Upper lobe of right lung (tissue), 1 donor: ENCODE measurements at regions not wholly inside any gene's neighbourhood (a gene's known extent, or its start where the extent isn't known, plus 50 kb on each side); places are given as distances from the start of the nearest gene placed in this dataset.

Experiments used
- ATAC-seq: fragments of 200-7000 bp; cut with Tn5 transposase; one replicate; pipeline ENCODE4 v1.9.1; 2020; ENCODE audit warnings: mild to moderate bottlenecking, moderate library complexity
- DNase-seq: peaks from one replicate; pipeline ENCODE4 v3.0.0-alpha.2; 2020
- H3K27ac ChIP-seq: fragments of 200-600 bp; one replicate; pipeline ENCODE4 v1.8.0; 2022
- H3K27me3 ChIP-seq: fragments of 200-600 bp; one replicate; pipeline ENCODE4 v1.8.0; 2022; ENCODE audit warnings: mild to moderate bottlenecking
- H3K36me3 ChIP-seq: fragments of 200-600 bp; one replicate; pipeline ENCODE4 v1.8.0; 2022
- H3K4me1 ChIP-seq: fragments of 200-600 bp; one replicate; pipeline ENCODE4 v1.8.0; 2022
- H3K4me3 ChIP-seq: fragments of 200-600 bp; one replicate; pipeline ENCODE4 v1.8.0; 2022; ENCODE audit warnings: mild to moderate bottlenecking
- H3K9me3 ChIP-seq: fragments of 200-600 bp; one replicate; pipeline ENCODE4 v1.8.0; 2022
- CTCF ChIP-seq: fragments of 200-600 bp; IDR thresholded peaks from one replicate; pipeline ENCODE4 v1.8.0; 2022; ENCODE audit warnings: antibody characterized with exemption
- intact Hi-C: fragments of 100-400 bp; cut with DNase I; formaldehyde crosslinking; loops from one replicate; pipeline ENCODE4 v1.11.0; 2022
- donor health status: DM: no; HTN: yes; CAD: no; lungs with severe emphysema.

DNA sequence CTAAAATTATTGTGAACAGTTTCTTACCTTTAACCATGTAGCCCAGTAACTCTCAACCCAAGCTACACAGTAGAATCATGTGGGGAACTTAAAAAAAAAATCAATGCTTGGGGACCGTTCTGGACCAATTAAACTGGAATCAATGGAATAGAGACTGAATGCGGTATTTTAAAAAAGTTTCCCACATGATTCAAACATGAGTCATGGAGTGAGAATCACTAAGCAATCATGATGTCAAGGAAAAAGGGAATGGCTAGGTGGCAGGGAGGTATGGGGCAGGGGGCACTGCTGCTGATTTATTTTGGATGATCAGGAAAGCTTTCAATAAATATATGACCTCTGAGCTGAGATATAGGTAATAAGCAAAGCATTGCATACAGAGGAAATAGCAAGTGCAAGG, 250.5 kb upstream of the RORA start:
- no peaks in the 10 kb centered on the region for H3K36me3 ChIP-seq
- DNase-seq (no peak), ATAC-seq (no peak)
- no peaks in the 10 kb centered on the region for H3K9me3 ChIP-seq
- TF ChIP-seq CTCF, result no peak
- no peak overlapping the region for H3K27ac ChIP-seq
- intact Hi-C loops, result no loop called here
- no peak overlapping the region for H3K4me3 ChIP-seq
- no peaks in the 10 kb centered on the region for H3K4me1 ChIP-seq
- peaks cover 5% of the 10 kb centered on the region for H3K27me3 ChIP-seq

DNA sequence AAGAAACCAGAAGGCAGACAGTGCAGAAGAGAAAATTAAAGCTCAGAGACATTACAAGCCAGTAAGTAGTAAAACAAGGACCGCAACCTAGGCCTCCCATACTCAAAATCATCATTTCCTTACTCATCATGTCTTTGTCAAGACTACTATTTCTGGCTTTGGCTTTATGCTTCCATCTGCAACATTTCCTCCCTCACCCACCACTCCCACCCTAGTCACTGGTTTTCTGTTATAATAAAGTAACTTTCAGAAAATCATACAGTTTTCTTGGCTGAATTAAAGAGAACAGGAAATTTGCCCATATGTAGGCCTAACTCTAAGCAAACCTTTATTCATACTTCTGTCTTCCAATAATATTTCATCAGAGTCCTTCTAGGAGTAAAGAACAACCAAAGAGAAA, 247.6 kb upstream of the RORA start:
- Histone ChIP-seq H3K4me3 (no peak overlapping the region), H3K27me3 (peaks cover 5% of the 10 kb centered on the region), H3K4me1 (no peaks in the 10 kb centered on the region), H3K9me3 (no peaks in the 10 kb centered on the region), H3K36me3 (no peaks in the 10 kb centered on the region), H3K27ac (no peak overlapping the region)
- no peak for TF ChIP-seq CTCF
- intact Hi-C loops, result no loop called here
- DNase-seq, result no peak
- ATAC-seq, result no peak

GRCh38 chr15:61474796-61475195, 245.7 kb upstream of the RORA start:
- Histone ChIP-seq H3K4me1 (no peaks in the 10 kb centered on the region), H3K4me3 (no peak overlapping the region), H3K36me3 (no peaks in the 10 kb centered on the region), H3K9me3 (no peaks in the 10 kb centered on the region), H3K27me3 (no peaks in the 10 kb centered on the region), H3K27ac (no peak overlapping the region)
- TF ChIP-seq CTCF, result no peak
- DNase-seq (no peak), ATAC-seq (no peak)
- intact Hi-C loops, result no loop called here

DNA sequence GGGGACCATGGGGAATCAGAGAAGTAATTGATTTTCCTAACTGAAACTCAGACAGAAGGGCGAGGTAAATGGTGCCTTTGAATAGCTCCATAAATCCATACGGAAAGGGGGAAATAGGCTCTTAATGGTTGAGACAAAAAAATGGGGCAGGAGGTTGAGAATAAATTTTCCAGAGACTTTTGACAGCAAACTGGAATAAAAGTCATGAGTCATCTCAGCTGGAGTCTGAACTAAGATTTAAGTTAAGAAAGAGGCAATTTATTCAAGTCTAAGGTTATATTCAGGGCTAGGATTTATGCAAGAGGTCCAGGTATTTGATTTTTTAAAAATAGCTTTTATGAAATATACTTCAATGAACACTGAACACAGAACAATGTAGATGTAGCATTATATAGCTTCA, 238.7 kb upstream of the RORA start:
- H3K27me3 ChIP-seq, result no peaks in the 10 kb centered on the region
- ATAC-seq, result no peak
- no peaks in the 10 kb centered on the region for H3K9me3 ChIP-seq
- no peak for DNase-seq
- no peak overlapping the region for H3K27ac ChIP-seq
- TF ChIP-seq CTCF, result no peak
- no peaks in the 10 kb centered on the region for H3K4me1 ChIP-seq
- no peak overlapping the region for H3K4me3 ChIP-seq
- intact Hi-C loops, result no loop called here
- H3K36me3 ChIP-seq, result no peaks in the 10 kb centered on the region

DNA sequence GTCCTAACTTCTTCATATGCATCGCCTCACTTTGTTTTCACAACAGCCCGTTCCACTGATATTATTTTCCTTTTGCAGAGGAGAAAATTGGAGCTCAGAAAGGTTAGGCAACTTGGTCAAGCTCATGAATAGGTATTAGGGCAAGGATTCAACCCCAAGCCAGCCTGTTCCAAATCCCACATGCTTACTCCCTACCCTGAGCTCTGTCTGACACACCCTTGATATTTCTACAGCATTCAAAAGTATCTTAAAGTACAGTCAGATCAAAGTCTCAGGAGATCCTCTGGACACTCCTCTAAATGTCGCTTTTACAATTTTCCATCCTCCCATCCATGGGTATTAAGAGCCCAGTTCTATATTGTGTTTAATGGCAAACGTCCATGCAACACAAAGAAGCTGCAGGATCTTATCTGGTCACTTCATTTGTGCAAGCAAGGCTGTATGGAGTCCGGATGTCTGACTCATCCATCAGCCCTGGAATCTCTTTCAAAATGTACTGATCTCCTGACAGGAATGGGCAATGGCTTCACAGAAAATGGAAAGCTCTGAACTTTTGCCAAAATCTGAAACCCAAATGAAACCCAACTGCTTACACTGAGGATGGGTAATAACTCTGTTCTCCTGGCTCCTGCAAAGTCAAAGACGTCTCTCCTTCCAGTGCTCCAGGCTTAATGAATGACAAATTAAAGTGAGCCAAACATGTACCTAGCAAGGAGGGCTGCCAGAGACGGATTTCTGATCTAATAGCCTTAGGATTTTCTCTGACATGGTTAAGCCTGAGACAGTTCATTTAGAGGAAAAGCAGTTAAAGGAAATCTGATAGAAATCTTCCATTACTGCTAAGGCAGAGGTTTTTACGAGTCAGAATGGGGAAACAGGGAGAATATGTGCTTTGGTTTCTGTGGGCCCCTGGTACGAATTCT, 230.9 kb upstream of the RORA start:
- Histone ChIP-seq H3K36me3 (no peaks in the 10 kb centered on the region), H3K4me1 (no peaks in the 10 kb centered on the region), H3K27me3 (no peaks in the 10 kb centered on the region), H3K27ac (no peak overlapping the region), H3K9me3 (no peaks in the 10 kb centered on the region), H3K4me3 (no peak overlapping the region)
- no peak for DNase-seq
- no peak for ATAC-seq
- intact Hi-C loops, result no loop called here
- no peak for TF ChIP-seq CTCF
